Glomerular visceral epithelial cell (primary cell): ENCODE measurements at regions not wholly inside any gene's neighbourhood (a gene's known extent, or its start where the extent isn't known, plus 50 kb on each side); places are given as distances from the start of the nearest gene placed in this dataset.
"Not testable (repeated sequence)": the region's sequence is repeated elsewhere in the genome, so short reads cannot be mapped to it uniquely, and the experiment has no call there.

Experiments used
- DNase-seq: peaks from one replicate; pipeline ENCODE4 v3.0.0-alpha.2; 2016; ENCODE audit errors: extremely low spot score

GRCh38 chr11:90448256-90448655 is 225.4 kb upstream of the CHORDC1 start:
- no peak for DNase-seq

GRCh38 chr11:90447618-90448017 is 224.8 kb upstream of the CHORDC1 start:
- no peak for DNase-seq

- no peak for DNase-seq
Observed at GRCh38 chr11:90446207-90446606, 223.4 kb upstream of the CHORDC1 start.

GRCh38 chr11:90438069-90438468 is 215.2 kb upstream of the CHORDC1 start:
- DNase-seq = no peak

GRCh38 chr11:90434858-90435257 is 212.0 kb upstream of the CHORDC1 start:
- no peak for DNase-seq

- no peak for DNase-seq
Observed at GRCh38 chr11:90428836-90429235, 206.0 kb upstream of the CHORDC1 start.

GRCh38 chr11:90426442-90426841 is 203.6 kb upstream of the CHORDC1 start:
- DNase-seq = no peak

- DNase-seq = no peak
Observed at GRCh38 chr11:90423378-90423777, 200.5 kb upstream of the CHORDC1 start.

- DNase-seq = not testable (repeated sequence)
Observed at GRCh38 chr11:90422787-90423186, 199.9 kb upstream of the CHORDC1 start.

GRCh38 chr11:90414221-90414620 is 191.4 kb upstream of the CHORDC1 start:
- DNase-seq = no peak

- no peak for DNase-seq
Observed at GRCh38 chr11:90407350-90407749, 184.5 kb upstream of the CHORDC1 start.

- no peak for DNase-seq
Observed at GRCh38 chr11:90392692-90393091, 169.8 kb upstream of the CHORDC1 start.

GRCh38 chr11:90391756-90392155 is 168.9 kb upstream of the CHORDC1 start:
- DNase-seq = no peak

- DNase-seq = no peak
Observed at GRCh38 chr11:90380206-90380605, 157.4 kb upstream of the CHORDC1 start.

GRCh38 chr11:90373971-90374370 is 151.1 kb upstream of the CHORDC1 start:
- DNase-seq = no peak

- no peak for DNase-seq
Observed at GRCh38 chr11:90364527-90364926, 141.7 kb upstream of the CHORDC1 start.

- no peak for DNase-seq
Observed at GRCh38 chr11:90363739-90364138, 140.9 kb upstream of the CHORDC1 start.

GRCh38 chr11:90355200-90355599 is 132.4 kb upstream of the CHORDC1 start:
- no peak for DNase-seq

- DNase-seq = no peak
Observed at GRCh38 chr11:90349731-90350130, 126.9 kb upstream of the CHORDC1 start.

GRCh38 chr11:90344546-90344945 is 121.7 kb upstream of the CHORDC1 start:
- DNase-seq = no peak

GRCh38 chr11:90343673-90344072 is 120.8 kb upstream of the CHORDC1 start:
- DNase-seq = no peak

GRCh38 chr11:90341986-90342385 is 119.1 kb upstream of the CHORDC1 start:
- no peak for DNase-seq

GRCh38 chr11:90332415-90332814 is 109.6 kb upstream of the CHORDC1 start:
- no peak for DNase-seq

GRCh38 chr11:90330632-90331031 is 107.8 kb upstream of the CHORDC1 start:
- DNase-seq = no peak

GRCh38 chr11:90329043-90329442 is 106.2 kb upstream of the CHORDC1 start:
- DNase-seq = no peak
